GM12878 (cell line): ENCODE measurements at regions not wholly inside any gene's neighbourhood (a gene's known extent, or its start where the extent isn't known, plus 50 kb on each side); places are given as distances from the start of the nearest gene placed in this dataset.

ENCODE experiments used
- ATAC-seq: fragments of 200-7000 bp; cut with Tn5 transposase; 3 replicates; pipeline ENCODE4 v1.9.1; 2020; ENCODE audit warnings: mild to moderate bottlenecking, moderate library complexity
- BruUV-seq: library from RNA; stranded (reverse); fragments of 400-500 nt; replicated peaks from 2 replicates; lab custom pipeline; 2021; lab: Mats Ljungman, UMichigan
- CTCF ChIA-PET: fragments of 300-600 bp; sonication (Branson Sonifier 250); formaldehyde crosslinking; extraction: SDS; loops from one replicate; lab custom pipeline; 2021; ENCODE audit warnings: inconsistent platforms; lab: Yijun Ruan, JAX
- POLR2A ChIA-PET: fragments of 350-600 bp; formaldehyde crosslinking; extraction: SDS; loops from one replicate; lab custom pipeline; 2021; ENCODE audit warnings: inconsistent platforms; lab: Charles Lee
- RAD21 ChIA-PET: fragments of 300-600 bp; sonication (Branson Sonifier 250); formaldehyde crosslinking; loops from one replicate; lab custom pipeline; 2023; ENCODE audit warnings: antibody characterized with exemption; ENCODE audit not compliant: unreplicated experiment; lab: Charles Lee
- SMC1A ChIA-PET: fragments of 300-600 bp; sonication (Branson Sonifier 250); formaldehyde crosslinking; loops from one replicate; lab custom pipeline; 2023; ENCODE audit not compliant: unreplicated experiment, uncharacterized antibody; lab: Charles Lee
- DNase-seq: peaks from one replicate; pipeline ENCODE4 v3.0.0-alpha.2; 2011; ENCODE audit warnings: low read depth, low spot score
- FAIRE-seq: peaks from 3 replicates; lab custom pipeline; 2011; peaks lifted over from hg19 to GRCh38; lab: Jason Lieb, UNC
- H2AFZ ChIP-seq: 2 replicates; pipeline ENCODE4 v1.6.0; 2011; ENCODE audit warnings: low read depth, low read length, control low read depth; ENCODE audit not compliant: control insufficient read depth
- H3K27ac ChIP-seq: 2 replicates; pipeline ENCODE4 v1.5.1; 2011; ENCODE audit warnings: control low read depth; ENCODE audit not compliant: control insufficient read depth, insufficient read depth
- H3K27me3 ChIP-seq, 2 experiments: replicated peaks in 1 of 2; 2 replicates each; pipeline versions ENCODE4 v1.6.0 to v1.6.1; 2011; ENCODE audit warnings: low read length in 1 of 2; ENCODE audit not compliant: control insufficient read depth in 2 of 2, insufficient read depth in 2 of 2
- H3K36me3 ChIP-seq, 2 experiments: 2 replicates each; pipeline ENCODE4 v1.5.1; 2011; ENCODE audit warnings: low read length in 1 of 2; ENCODE audit not compliant: control insufficient read depth in 2 of 2, insufficient read depth in 2 of 2
- H3K4me1 ChIP-seq: 2 replicates; pipeline ENCODE4 v1.6.1; 2011; ENCODE audit warnings: mild to moderate bottlenecking, low read length, moderate library complexity, mixed read lengths; ENCODE audit not compliant: control insufficient read depth, insufficient read depth
- H3K4me2 ChIP-seq: 2 replicates; pipeline ENCODE4 v1.6.0; 2011; ENCODE audit warnings: control low read depth; ENCODE audit not compliant: control insufficient read depth, insufficient read depth
- H3K4me3 ChIP-seq: fragments of 200-600 bp; sonication (generic); 2 replicates; pipeline ENCODE4 v1.5.1; 2016
- H3K79me2 ChIP-seq: 2 replicates; pipeline ENCODE4 v1.6.0; 2011; ENCODE audit warnings: low read length; ENCODE audit not compliant: control insufficient read depth, insufficient read depth
- H3K9ac ChIP-seq: 2 replicates; pipeline ENCODE4 v1.8.0; 2011; ENCODE audit warnings: low read length, control low read depth, mixed read lengths; ENCODE audit not compliant: control insufficient read depth, insufficient read depth
- H3K9me3 ChIP-seq: replicated peaks from 3 replicates; pipeline ENCODE4 v1.5.1; 2011; ENCODE audit warnings: mild to moderate bottlenecking, low read length; ENCODE audit not compliant: control insufficient read depth, insufficient read depth
- H4K20me1 ChIP-seq: 2 replicates; pipeline ENCODE4 v1.6.0; 2011; ENCODE audit not compliant: control insufficient read depth, insufficient read depth
- ATF7 ChIP-seq: fragments of 450-650 bp; IDR thresholded peaks from 2 replicates; pipeline ENCODE4 v1.6.1; 2016; ENCODE audit warnings: low read depth, mild to moderate bottlenecking
- CBFB ChIP-seq: IDR thresholded peaks from 2 replicates; pipeline ENCODE4 v1.6.1; 2016; ENCODE audit warnings: antibody characterized with exemption, low read depth
- CBX5 ChIP-seq: sonication (generic); IDR thresholded peaks from 2 replicates; pipeline ENCODE4 v1.6.1; 2016; ENCODE audit warnings: low read depth, moderate library complexity, mild to moderate bottlenecking, inconsistent platforms
- EGR1 ChIP-seq, 2 experiments: IDR thresholded peaks; 1 replicate in 1 of 2; 2 replicates in 1 of 2; pipeline ENCODE4 v1.6.1; 2011 to 2012; ENCODE audit warnings: low read depth in 2 of 2, low read length in 2 of 2, borderline replicate concordance in 1 of 2, mild to moderate bottlenecking in 1 of 2, moderate library complexity in 1 of 2
- FOS ChIP-seq: IDR thresholded peaks from 3 replicates; pipeline ENCODE4 v1.6.1; 2011; ENCODE audit warnings: borderline replicate concordance; ENCODE audit not compliant: insufficient read length; ENCODE audit errors: extremely low read depth
- HSF1 ChIP-seq: fragments of 150-350 bp; IDR thresholded peaks from 2 replicates; pipeline ENCODE4 v1.6.1; 2014; ENCODE audit warnings: mild to moderate bottlenecking, low read depth, low read length
- IKZF1 ChIP-seq: fragments of 450-650 bp; conservative IDR thresholded peaks from 2 replicates; pipeline ENCODE4 v1.6.1; 2017; ENCODE audit warnings: antibody characterized with exemption, mild to moderate bottlenecking
- MYB ChIP-seq: fragments of 150-350 bp; IDR thresholded peaks from 2 replicates; pipeline ENCODE4 v1.6.1; 2014; ENCODE audit warnings: mild to moderate bottlenecking, low read depth, low read length, borderline replicate concordance
- NFIC ChIP-seq: IDR thresholded peaks from 2 replicates; pipeline ENCODE4 v1.6.1; 2012; ENCODE audit warnings: low read depth, mild to moderate bottlenecking, inconsistent platforms, low read length, moderate library complexity
- RELA ChIP-seq: fragments of 450-650 bp; IDR thresholded peaks from 2 replicates; pipeline ENCODE4 v1.8.0; 2014; ENCODE audit warnings: borderline replicate concordance; ENCODE audit not compliant: partially characterized antibody
- SMAD1 ChIP-seq: fragments of 450-650 bp; IDR thresholded peaks from 2 replicates; pipeline ENCODE4 v1.6.1; 2018; ENCODE audit warnings: mild to moderate bottlenecking, low read depth; ENCODE audit not compliant: partially characterized antibody
- SMARCA5 ChIP-seq: fragments of 450-650 bp; IDR thresholded peaks from 2 replicates; pipeline ENCODE4 v1.6.1; 2017; ENCODE audit warnings: mild to moderate bottlenecking
- STAT3 ChIP-seq: IDR thresholded peaks from 2 replicates; pipeline ENCODE4 v1.6.1; 2011; ENCODE audit warnings: low read depth, low read length, improper control_type of control experiment
- WRNIP1 ChIP-seq: IDR thresholded peaks from 2 replicates; pipeline ENCODE4 v1.6.1; 2011; ENCODE audit warnings: low read depth, low read length, improper control_type of control experiment, borderline replicate concordance
- ZBTB4 ChIP-seq: fragments of 450-650 bp; formaldehyde crosslinking; IDR thresholded peaks from 2 replicates; pipeline ENCODE4 v1.4.0; 2022; ENCODE audit warnings: mild to moderate bottlenecking, moderate library complexity
- WGBS: methylation state at CpG from one replicate; pipeline ENCODE4 v1.1.6; 2016; ENCODE audit warnings: low lambda C conversion rate; ENCODE audit not compliant: insufficient replicate concordance, insufficient coverage; ENCODE audit errors: missing lambda C conversion rate; 5-methylcytosine and 5-hydroxymethylcytosine counted together
- in situ Hi-C: fragments of 300-500 bp; cut with MboI; formaldehyde crosslinking; loops from 9 replicates; pipeline ENCODE4 v1.14.3; 2018; ENCODE audit warnings: mixed read lengths
- intact Hi-C: fragments of 100-400 bp; cut with micrococcal nuclease; formaldehyde crosslinking; loops from one replicate; pipeline ENCODE4 v1.14.2; 2022; ENCODE audit not compliant: unreplicated experiment

- H4K20me1 ChIP-seq = no peaks in the 10 kb centered on the region; the same call in 1 of the 2 replicates
- ATAC-seq (no peak), FAIRE-seq (no peak), DNase-seq (no peak)
- H3K9ac ChIP-seq = no peak overlapping the region
- peaks cover 28% of the 10 kb centered on the region for H3K4me1 ChIP-seq
- ChIA-PET POLR2A (no interaction called here), RAD21 (interaction anchor here (2.2 kb wide), 1 partner anchor 9 kb away, joined by 9 read pairs; no protein-coding TSS in a partner anchor), CTCF (interaction anchor here (0.6 to 2.6 kb wide), 3 partner anchors 9 to 367 kb away, joined by 3 to 7 read pairs (median 5); no protein-coding TSS in a partner anchor), SMC1A (interaction anchor here (1.0 to 3.0 kb wide), 4 partner anchors 9 to 83 kb away, joined by 3 to 17 read pairs (median 4); no protein-coding TSS in a partner anchor)
- no peaks in the 10 kb centered on the region for H3K27me3 ChIP-seq
- intact Hi-C loops = no loop called here
- WGBS = 63% methylated on average over 3 of the region's 3 CpGs
- no peak overlapping the region for H3K4me3 ChIP-seq
- no peak overlapping the region for H2AFZ ChIP-seq
- TF ChIP-seq WRNIP1 = no peak
- no peak for TF ChIP-seq SMAD1
- TF ChIP-seq CBX5 = no peak
- TF ChIP-seq MYB = no peak
- TF ChIP-seq HSF1 = no peak
- TF ChIP-seq ZBTB4 (CRISPR knock-in tag) = no peak
- no peak for TF ChIP-seq NFIC
- TF ChIP-seq SMARCA5 = no peak
- no peak for TF ChIP-seq FOS
- no peak for TF ChIP-seq EGR1 (IDR thresholded peaks at IDR 0.05; ENCODE audit: borderline replicate concordance in 1 of 2, low read depth in 2 of 2, low read length in 2 of 2)
- TF ChIP-seq STAT3 = no peak
- TF ChIP-seq ATF7 = no peak
- no peak for TF ChIP-seq CBFB
- TF ChIP-seq IKZF1 = no peak
- no peak for TF ChIP-seq RELA
- H3K27ac ChIP-seq = no peak overlapping the region
- H3K36me3 ChIP-seq = peaks cover 6 to 18% of the 10 kb centered on the region in 2 experiments; a peak in 3 of 4 replicates
- no TSS peak for BruUV-seq
- H3K9me3 ChIP-seq = no peaks in the 10 kb centered on the region
- H3K79me2 ChIP-seq = peaks cover 70% of the 10 kb centered on the region
- in situ Hi-C loops = no loop called here
- no peak overlapping the region for H3K4me2 ChIP-seq
These were observed 56.1 kb upstream of the TRAK1 start for GRCh38 chr3:42035007-42035406.
